Upper lobe of left lung (tissue), 4 donors: ENCODE measurements at regions not wholly inside any gene's neighbourhood (a gene's known extent, or its start where the extent isn't known, plus 50 kb on each side); places are given as distances from the start of the nearest gene placed in this dataset.

Source experiments
- CTCF ChIP-seq, 6 experiments: fragments of 450-650 bp in 4 of 6; fragments of 200-600 bp in 2 of 6; sonication (generic) in 2 of 6; IDR thresholded peaks; one replicate each; pipeline ENCODE4 v1.5.1; 2016 to 2019; ENCODE audit warnings: antibody characterized with exemption in 6 of 6
- EP300 ChIP-seq, 4 donors: sonication (generic); formaldehyde crosslinking; IDR thresholded peaks; one replicate each; pipeline ENCODE4 v1.5.1; 2017; ENCODE audit warnings: antibody characterized with exemption in 4 of 4, control low read depth in 2 of 4
- POLR2A ChIP-seq, 4 donors: fragments of 450-650 bp; IDR thresholded peaks; one replicate each; pipeline ENCODE4 v1.5.1; 2016 to 2017; ENCODE audit warnings: antibody characterized with exemption in 4 of 4, mild to moderate bottlenecking in 2 of 4

DNA sequence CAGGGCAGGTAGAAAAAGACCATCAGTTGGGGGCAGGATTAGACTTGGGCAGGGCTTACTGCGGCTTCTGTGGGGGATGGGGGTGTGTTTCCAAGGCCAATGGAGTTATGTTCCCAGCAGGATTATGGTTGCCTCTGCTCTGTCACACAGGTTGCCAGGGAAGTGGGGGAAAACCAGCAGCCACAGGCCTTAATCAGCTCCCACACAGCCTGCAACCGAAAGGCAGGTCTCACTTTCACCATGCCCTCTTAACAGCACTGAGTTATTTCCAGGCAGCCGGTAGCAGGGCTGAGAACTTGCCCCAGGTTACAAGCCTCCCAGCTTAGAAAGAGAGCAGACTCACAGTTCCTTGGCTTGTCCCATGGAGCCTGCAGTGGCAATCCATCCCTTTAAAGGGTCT is 205.5 kb downstream of the FGF10 start:
- TF ChIP-seq CTCF (IDR thresholded peaks at IDR 0.05) (no peak), POLR2A (IDR thresholded peaks at IDR 0.05) (no peak), EP300 (IDR thresholded peaks at IDR 0.05) (no peak)
